ENCODE measurements at regions not wholly inside any gene's neighbourhood (a gene's known extent, or its start where the extent isn't known, plus 50 kb on each side); places are given as distances from the start of the nearest gene placed in this dataset.

GRCh38 chrX:40248822-40249221 lies 151.1 kb upstream of the BCOR start:
- no peak overlapping the region for H3K4me3 ChIP-seq (ENCODE audit: control insufficient read depth, low read depth, low read length)
- TF ChIP-seq CTCF (conservative IDR thresholded peaks at IDR 0.05; ENCODE audit: control insufficient read depth, insufficient read depth, low read depth, low read length), result no peak
- DNase-seq (ENCODE audit: low read depth), result no peak

DNA sequence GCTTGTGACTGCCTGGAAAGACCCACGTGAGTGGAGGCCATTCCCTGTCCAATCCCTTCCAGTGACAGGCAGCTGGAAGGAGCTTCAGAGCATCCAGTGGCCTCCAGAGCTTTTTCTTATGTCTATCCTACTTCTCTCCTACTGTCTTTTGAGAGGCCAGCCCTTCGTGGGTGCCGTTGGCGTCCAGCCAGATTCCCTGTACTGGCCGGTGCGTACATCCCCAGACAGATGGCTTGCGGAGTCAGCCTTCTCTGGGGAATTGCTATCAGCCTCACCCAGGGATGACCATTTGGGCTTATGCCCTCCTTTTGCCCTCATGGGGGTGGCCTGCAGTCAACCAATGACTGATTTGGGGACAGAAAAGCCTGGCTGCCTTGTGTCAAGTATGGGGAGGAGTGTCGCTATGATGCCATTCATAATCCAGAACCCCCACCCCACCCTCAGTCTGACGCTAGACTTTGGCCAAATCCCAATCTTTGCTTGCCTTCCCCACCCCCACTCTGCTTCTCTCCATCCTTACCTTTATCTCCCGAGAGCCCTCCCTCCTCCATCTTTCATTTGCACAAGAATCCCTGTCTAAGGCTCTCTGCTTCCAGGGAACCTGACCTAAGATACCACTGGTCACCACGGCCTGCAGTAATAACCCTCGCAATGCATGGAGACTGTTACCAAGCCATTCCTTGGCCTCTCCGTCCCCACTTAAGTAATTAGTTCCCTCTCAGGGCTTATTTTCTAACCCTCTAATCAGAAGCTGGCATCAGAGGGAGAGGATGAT lies 150.3 kb upstream of the BCOR start:
- no peak overlapping the region for H3K4me3 ChIP-seq (ENCODE audit: control insufficient read depth, low read depth, low read length)
- no peak for TF ChIP-seq CTCF (conservative IDR thresholded peaks at IDR 0.05; ENCODE audit: control insufficient read depth, insufficient read depth, low read depth, low read length)
- no peak for DNase-seq (ENCODE audit: low read depth)

DNA sequence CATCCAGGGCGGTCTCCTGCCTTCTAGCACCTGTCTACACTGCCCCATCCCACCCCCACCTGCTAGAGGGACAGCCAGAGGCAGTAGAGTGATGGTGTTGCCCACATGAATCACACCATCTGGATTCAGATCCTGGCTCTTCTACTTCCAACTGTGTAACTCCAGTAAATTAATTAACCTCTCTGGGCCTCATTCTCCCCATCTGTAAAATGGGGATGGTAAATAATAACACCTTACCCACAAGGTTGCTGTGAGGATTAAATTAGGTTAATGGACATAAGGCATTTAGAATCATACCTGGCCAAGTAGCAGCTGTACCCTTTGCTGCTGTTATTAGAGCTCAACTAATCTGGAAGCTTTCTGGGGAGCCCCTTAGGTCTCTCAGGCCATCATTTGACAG lies 149.6 kb upstream of the BCOR start:
- TF ChIP-seq CTCF (conservative IDR thresholded peaks at IDR 0.05; ENCODE audit: control insufficient read depth, insufficient read depth, low read depth, low read length), result no peak
- no peak for DNase-seq (ENCODE audit: low read depth)

GRCh38 chrX:40245488-40246071 lies 147.8 kb upstream of the BCOR start:
- no peak for TF ChIP-seq CTCF (conservative IDR thresholded peaks at IDR 0.05; ENCODE audit: control insufficient read depth, insufficient read depth, low read depth, low read length)
- no peak overlapping the region for H3K4me3 ChIP-seq (ENCODE audit: control insufficient read depth, low read depth, low read length)
- DNase-seq (ENCODE audit: low read depth), result peak; percentile 18

More for the DNA sequence above, 149.6 kb upstream of the BCOR start:
- no peak overlapping the region for H3K4me3 ChIP-seq (ENCODE audit: control insufficient read depth, low read depth, low read length)

GRCh38 chrX:40244980-40245379 lies 147.2 kb upstream of the BCOR start:
- H3K4me3 ChIP-seq (ENCODE audit: control insufficient read depth, low read depth, low read length), result no peak overlapping the region
- no peak for TF ChIP-seq CTCF (conservative IDR thresholded peaks at IDR 0.05; ENCODE audit: control insufficient read depth, insufficient read depth, low read depth, low read length)
- DNase-seq (ENCODE audit: low read depth), result no peak

- DNase-seq (ENCODE audit: low read depth), result no peak
- TF ChIP-seq CTCF (conservative IDR thresholded peaks at IDR 0.05; ENCODE audit: control insufficient read depth, insufficient read depth, low read depth, low read length), result no peak
- H3K4me3 ChIP-seq (ENCODE audit: control insufficient read depth, low read depth, low read length), result no peak overlapping the region
These were observed 146.2 kb upstream of the BCOR start for GRCh38 chrX:40243755-40244515.

All from fibroblast of mammary gland (primary cell).